Mesenteric fat pad (tissue), 1 donor: ENCODE measurements at regions not wholly inside any gene's neighbourhood (a gene's known extent, or its start where the extent isn't known, plus 50 kb on each side); places are given as distances from the start of the nearest gene placed in this dataset.

Source experiments
- DNase-seq: peaks from one replicate; pipeline ENCODE4 v3.0.0-alpha.2; 2020; ENCODE audit warnings: low spot score
- donor health status: DM: yes; HTN: yes; CAD: no.

DNA sequence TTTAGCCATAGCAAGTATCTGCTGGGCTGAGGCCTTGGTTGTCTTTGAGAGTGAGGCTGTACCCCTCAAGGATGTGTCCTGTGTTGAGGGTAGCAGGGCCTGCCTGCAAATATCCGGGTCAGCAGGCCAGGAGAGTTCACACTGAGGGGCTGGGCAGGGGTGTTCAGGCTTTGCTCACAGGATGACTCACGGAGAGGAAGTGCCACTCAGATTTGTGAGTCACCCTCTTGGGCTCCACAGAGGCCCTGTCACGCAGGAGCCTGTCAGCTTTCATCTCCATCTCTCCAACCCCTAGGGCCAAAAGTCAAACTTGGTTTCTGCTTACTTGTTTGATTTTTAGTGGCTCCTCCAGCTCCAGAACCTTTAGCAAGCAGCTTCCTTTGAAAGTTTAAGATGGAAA is 211.5 kb downstream of the SEC61B start:
- no peak for DNase-seq

DNA sequence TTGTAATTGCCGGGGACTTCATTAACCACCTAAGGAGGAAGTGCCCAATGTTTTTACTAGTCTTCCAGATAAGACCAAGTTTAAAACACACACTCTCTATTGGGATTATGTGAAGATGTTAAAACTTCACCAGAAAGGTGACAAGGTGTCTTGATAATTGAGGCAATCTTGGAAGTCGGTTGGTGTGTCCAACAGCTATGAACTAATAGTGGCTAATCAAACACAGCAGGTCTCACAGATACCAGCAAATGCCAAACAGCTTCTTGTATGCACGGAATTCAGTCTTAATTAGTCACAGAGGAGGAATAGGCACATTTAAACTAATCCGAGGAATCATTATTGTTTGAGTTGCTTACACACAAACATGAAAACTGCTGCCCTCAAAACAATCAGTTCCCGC is 214.5 kb downstream of the SEC61B start:
- no peak for DNase-seq

- DNase-seq = no peak
Measured at GRCh38 chr9:99437145-99437544, 215.1 kb downstream of the SEC61B start.

GRCh38 chr9:99438596-99438995 is 216.5 kb downstream of the SEC61B start:
- no peak for DNase-seq

GRCh38 chr9:99441829-99442228 is 219.7 kb downstream of the SEC61B start:
- no peak for DNase-seq

DNA sequence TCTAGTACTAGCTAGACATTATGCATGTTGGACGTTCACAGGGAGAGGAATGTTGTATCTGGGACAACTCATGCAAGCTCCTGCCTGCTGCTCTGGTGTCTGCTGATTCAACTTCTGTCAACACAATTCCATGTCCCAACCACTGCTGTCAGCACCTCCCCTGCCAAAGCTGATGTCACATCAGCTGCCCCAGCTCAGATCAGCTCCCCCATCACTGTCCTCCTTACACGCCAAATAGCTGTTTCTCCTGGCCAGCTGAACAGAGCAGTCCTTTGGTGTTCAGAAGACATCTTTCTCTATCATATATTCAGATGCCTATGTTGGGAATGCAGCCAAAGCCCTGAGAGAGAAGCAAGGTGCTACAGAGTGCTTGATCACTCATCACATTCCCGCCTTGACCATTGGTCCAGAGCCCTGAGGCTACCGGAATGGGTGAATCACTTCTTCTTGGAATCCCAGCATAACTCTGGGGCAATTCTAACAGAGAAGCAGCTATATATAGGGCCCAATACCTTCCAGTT is 223.3 kb downstream of the SEC61B start:
- DNase-seq = no peak

GRCh38 chr9:99445920-99446319 is 223.8 kb downstream of the SEC61B start:
- DNase-seq = no peak

- DNase-seq = no peak
Measured at GRCh38 chr9:99447951-99448350, 225.9 kb downstream of the SEC61B start.

GRCh38 chr9:99449726-99450125 is 227.6 kb downstream of the SEC61B start:
- no peak for DNase-seq

DNA sequence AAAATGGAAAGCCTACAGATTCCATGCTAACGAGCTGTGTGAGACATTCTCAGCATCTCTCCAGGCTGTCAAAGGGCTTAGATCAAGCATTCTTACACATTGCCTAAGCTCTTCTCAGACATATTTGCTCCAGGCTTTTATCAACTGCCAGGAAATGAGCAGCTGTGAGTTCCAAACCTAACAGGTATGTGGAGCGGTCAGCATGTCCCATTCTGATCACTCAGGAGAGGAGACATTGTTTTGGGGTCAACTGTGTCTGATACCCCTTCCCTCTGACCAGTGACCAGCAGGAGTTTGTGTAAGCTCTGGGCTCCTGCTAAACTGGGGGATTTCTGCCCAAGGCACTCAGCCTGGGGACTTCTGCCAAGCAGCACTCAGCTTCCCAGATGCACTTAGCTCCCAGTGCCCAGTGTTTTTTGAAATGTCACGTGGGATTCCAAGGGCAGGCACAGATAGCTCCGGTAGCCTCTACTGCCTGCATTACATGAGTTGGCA is 229.1 kb downstream of the SEC61B start:
- no peak for DNase-seq

- no peak for DNase-seq
Measured at GRCh38 chr9:99457406-99457805, 235.3 kb downstream of the SEC61B start.

- DNase-seq = no peak
Measured at GRCh38 chr9:99457981-99458380, 235.9 kb downstream of the SEC61B start.

DNA sequence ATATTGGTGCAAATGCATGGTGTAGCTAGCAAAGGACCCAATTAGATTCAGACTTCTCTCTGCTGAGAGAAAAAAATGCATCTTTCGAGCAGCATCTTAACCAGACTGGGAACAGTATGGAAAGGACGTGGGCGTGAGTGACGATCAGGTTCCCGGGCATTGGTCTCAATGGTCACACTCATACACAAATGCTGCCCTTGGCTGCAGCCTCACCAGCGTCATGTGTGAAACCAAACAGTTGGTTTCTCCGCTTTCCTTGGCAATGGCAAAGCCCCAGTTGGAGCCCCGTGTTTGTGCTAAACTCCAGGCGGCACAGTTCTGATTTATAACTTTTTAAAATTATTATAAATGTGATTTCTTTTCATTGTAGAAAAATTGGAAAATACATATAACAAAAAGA is 237.8 kb downstream of the SEC61B start:
- no peak for DNase-seq

DNA sequence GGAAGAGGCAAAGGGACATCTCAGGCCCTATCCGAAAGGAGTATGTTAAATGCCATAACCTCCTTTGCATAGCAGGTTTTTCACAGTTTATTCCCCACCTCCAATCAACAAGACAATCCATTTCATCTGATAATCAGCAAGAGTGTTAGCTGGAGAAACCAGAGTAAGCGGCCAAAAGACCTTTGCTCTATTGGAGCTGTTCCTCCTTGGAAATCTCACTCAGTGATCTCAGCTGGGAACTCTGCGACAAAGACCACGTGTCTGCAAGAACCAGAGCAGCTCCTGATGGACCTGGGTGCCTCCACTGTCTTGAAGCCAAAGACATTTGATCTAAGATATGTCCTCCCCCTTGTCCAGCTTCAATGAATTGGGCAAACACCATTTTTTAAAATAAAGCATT is 241.0 kb downstream of the SEC61B start:
- DNase-seq = no peak

GRCh38 chr9:99464568-99464967 is 242.5 kb downstream of the SEC61B start:
- no peak for DNase-seq

DNA sequence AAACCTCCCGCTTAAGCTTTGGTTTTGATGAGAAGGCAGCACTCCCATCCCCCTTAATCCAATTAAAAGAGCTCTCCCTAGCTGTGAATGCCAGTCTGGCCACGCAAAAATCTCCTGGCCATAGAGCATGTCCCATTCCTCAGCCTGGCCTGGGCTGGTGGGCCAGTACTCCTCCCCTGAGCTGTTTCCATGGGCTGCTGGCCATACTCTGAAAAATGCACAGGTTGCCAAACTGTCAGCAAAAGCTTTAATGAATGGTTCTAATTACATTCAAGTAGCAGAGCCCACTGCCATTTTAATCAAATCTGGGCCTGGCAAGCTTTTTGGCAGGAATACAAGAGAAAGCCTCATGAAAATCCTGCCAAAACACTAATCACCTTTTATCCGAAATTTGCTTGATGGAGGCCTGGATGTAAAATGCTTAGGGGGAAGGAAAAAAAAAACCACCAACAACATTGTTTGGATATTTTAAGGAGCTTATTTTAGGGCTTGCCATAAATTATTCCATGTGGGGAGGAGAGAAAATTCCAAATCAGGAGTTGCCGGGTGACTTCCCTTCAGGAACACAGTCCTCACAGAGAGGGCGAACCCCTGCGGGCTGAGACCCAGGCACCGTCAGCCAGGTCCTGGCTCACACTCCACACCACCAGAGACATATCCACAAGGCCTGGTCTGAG is 243.3 kb downstream of the SEC61B start:
- no peak for DNase-seq

GRCh38 chr9:99466104-99466503 is 244.0 kb downstream of the SEC61B start:
- no peak for DNase-seq

- DNase-seq = no peak
Measured at GRCh38 chr9:99466781-99467180, 244.7 kb downstream of the SEC61B start.

DNA sequence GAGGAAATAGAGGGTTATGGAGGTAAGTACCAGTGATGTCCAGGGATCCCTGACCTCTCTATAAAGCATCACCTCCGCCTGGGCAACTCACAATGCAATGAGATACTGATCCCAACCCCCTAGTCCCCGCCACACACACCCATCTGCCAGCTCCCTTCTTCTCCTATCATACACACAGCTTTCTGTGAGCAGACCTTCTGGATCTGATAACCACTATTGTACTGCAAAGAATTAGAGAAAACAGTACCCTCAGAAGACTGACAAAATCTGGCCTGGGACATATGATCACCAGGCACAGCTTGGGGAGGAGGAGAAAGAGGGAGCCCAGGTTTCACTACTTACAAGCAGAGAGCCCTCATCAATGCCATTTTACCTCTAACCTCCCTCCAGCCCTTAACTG is 249.0 kb downstream of the SEC61B start:
- DNase-seq = no peak

DNA sequence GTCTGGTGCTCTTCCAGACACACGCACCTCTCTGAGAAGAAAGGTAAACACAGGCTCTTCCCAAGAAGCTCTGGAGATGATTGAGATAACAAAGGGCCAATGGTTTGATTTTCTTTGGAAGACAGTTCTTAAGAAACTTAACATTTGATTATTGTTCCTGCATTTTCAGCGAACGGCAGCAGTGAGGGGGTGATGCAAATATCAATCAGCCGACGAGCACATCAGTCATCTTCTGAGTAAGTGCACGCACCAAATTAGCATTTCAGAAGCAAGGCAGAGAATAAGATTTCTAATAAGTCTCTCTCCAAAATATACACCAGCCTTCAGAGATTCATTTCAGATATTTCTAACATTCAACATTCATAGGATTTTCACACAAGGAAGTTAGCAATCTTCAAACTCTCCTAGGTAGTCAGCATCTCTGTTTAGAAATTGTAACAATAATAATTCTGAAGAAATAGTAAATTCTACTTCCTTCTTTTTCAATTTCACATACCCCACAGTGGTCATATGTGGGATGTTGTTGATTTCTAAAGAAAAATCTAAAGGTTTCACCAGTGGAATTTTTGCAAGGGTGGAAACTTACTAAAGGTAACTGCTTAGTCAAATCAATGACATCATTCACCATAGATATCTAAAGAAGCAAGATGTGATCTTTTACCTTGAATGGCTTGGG is 250.3 kb downstream of the SEC61B start:
- no peak for DNase-seq

DNA sequence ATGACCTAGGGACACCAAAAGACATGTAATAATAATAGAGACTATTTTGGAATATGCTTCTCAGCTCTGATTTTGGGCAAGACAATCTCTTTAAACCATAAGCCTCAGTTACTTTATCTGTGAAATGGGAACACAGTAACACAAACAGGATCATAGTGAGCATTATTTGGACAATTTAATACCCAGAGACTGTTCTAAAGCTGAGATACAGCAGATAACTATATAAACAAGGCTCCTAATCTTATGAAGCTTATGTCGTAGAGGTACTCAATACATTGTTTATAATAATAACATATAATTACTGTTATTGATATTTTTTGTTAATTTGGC is 250.8 kb downstream of the SEC61B start:
- DNase-seq = no peak

- no peak for DNase-seq
Measured at GRCh38 chr9:99474186-99474585, 252.1 kb downstream of the SEC61B start.
